ENCODE measurements at regions not wholly inside any gene's neighbourhood (a gene's known extent, or its start where the extent isn't known, plus 50 kb on each side); places are given as distances from the start of the nearest gene placed in this dataset.

DNA sequence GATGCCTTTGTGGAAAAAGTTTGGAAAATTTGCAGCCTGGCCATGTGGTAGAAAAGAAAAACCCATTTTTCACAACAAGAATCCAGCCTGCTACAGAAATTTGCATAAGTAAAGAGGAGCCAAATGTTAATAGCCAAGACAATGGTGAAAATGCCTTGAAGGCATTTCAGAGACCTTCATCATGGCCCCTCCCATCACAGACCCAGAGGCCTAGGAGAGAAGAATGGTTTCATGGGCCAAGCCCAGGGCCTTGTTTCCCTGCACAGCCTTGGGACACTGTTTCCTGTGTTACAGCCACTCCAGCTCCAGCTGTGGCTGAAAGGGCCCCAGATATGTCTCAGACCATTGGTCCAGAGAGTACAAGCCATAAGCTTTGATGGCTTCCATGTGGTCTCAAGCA lies 101.4 kb upstream of the LINC00632 start:
- no peaks in the 10 kb centered on the region for H4K20me1 ChIP-seq (ENCODE audit: control insufficient read depth, insufficient read depth, insufficient read length)
- TF ChIP-seq, protein P1, sequence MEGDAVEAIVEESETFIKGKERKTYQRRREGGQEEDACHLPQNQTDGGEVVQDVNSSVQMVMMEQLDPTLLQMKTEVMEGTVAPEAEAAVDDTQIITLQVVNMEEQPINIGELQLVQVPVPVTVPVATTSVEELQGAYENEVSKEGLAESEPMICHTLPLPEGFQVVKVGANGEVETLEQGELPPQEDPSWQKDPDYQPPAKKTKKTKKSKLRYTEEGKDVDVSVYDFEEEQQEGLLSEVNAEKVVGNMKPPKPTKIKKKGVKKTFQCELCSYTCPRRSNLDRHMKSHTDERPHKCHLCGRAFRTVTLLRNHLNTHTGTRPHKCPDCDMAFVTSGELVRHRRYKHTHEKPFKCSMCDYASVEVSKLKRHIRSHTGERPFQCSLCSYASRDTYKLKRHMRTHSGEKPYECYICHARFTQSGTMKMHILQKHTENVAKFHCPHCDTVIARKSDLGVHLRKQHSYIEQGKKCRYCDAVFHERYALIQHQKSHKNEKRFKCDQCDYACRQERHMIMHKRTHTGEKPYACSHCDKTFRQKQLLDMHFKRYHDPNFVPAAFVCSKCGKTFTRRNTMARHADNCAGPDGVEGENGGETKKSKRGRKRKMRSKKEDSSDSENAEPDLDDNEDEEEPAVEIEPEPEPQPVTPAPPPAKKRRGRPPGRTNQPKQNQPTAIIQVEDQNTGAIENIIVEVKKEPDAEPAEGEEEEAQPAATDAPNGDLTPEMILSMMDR (conservative IDR thresholded peaks at IDR 0.05): no peak
- H3K14ac ChIP-seq (ENCODE audit: insufficient read depth, low read length): no peak overlapping the region
- no peaks in the 10 kb centered on the region for H3K27me3 ChIP-seq (ENCODE audit: insufficient read depth, low read length)
- Mint-ChIP-seq H3K27ac (no peak overlapping the region), H3K36me3 (ENCODE audit: insufficient read depth in 1 of 3, low read depth in 3 of 3) (peaks cover 10 to 18% (median 13%) of the 10 kb centered on the region in 3 experiments; a peak in 6 of 7 replicates), H3K4me1 (peaks cover 10 to 12% of the 10 kb centered on the region in 2 experiments), H3K4me3 (no peak overlapping the region), H3K9me3 (peaks cover 13 to 26% of the 10 kb centered on the region in 2 experiments), H3K27me3 (ENCODE audit: low read depth) (no peaks in the 10 kb centered on the region)
- no peaks in the 10 kb centered on the region for H3K79me2 ChIP-seq (ENCODE audit: insufficient read depth, low read length)
- H3T11ph ChIP-seq (ENCODE audit: low read length): no peak overlapping the region
- H3K23ac ChIP-seq (ENCODE audit: insufficient read length, low read depth, low read length): no peak overlapping the region
- H3K9me3 ChIP-seq (ENCODE audit: control insufficient read depth, low read depth, low read length): no peaks in the 10 kb centered on the region
- H2BK15ac ChIP-seq (ENCODE audit: low read depth, low read length): no peak overlapping the region
- no peaks in the 10 kb centered on the region for H3K79me1 ChIP-seq (ENCODE audit: insufficient read depth, low read depth, low read length, poor library complexity, severe bottlenecking)
- H2BK5ac ChIP-seq (ENCODE audit: insufficient read length, low read length): no peak overlapping the region
- H3K18ac ChIP-seq (ENCODE audit: insufficient read length, low read depth, low read length): no peak overlapping the region
- no peak overlapping the region for H3K27ac ChIP-seq (ENCODE audit: insufficient read length, low read depth, low read length)
- H2BK20ac ChIP-seq (ENCODE audit: low read depth, low read length, poor library complexity, severe bottlenecking): no peak overlapping the region
- H3K4me1 ChIP-seq (ENCODE audit: insufficient read depth, low read length): peaks cover 3% of the 10 kb centered on the region; the same call in 1 of the 2 replicates
- H4K5ac ChIP-seq (ENCODE audit: insufficient read length, low read depth, low read length): no peak overlapping the region
- H2AK5ac ChIP-seq (ENCODE audit: insufficient read length, low read length): no peak overlapping the region
- DNase-seq: peak; percentile 30
- H2BK12ac ChIP-seq (ENCODE audit: insufficient read length, low read depth, low read length): no peak overlapping the region
- H3K4ac ChIP-seq (ENCODE audit: low read depth, low read length): no peak overlapping the region
- no peak overlapping the region for H4K91ac ChIP-seq (ENCODE audit: insufficient read length, low read depth, low read length)
- H3K23me2 ChIP-seq (ENCODE audit: insufficient read length, low read depth, low read length, poor library complexity, severe bottlenecking): no peaks in the 10 kb centered on the region
- H3K4me2 ChIP-seq (ENCODE audit: insufficient read depth, insufficient read length, low read length): no peak overlapping the region
- H2AFZ ChIP-seq (ENCODE audit: low read length): no peak overlapping the region
- H4K8ac ChIP-seq (replicated peaks; ENCODE audit: insufficient read length, low read depth, low read length): no peak overlapping the region
- H2BK120ac ChIP-seq (ENCODE audit: low read depth, low read length, poor library complexity, severe bottlenecking): no peak overlapping the region
- no peak overlapping the region for H3K56ac ChIP-seq (ENCODE audit: insufficient read length, low read depth, low read length)
- no peak overlapping the region for H3K9ac ChIP-seq (ENCODE audit: extremely low read depth, insufficient read length, low read length)

Data from H9 (cell line).